ENCODE measurements at regions not wholly inside any gene's neighbourhood (a gene's known extent, or its start where the extent isn't known, plus 50 kb on each side); places are given as distances from the start of the nearest gene placed in this dataset.
"Not testable (repeated sequence)": the region's sequence is repeated elsewhere in the genome, so short reads cannot be mapped to it uniquely, and the experiment has no call there.

DNA sequence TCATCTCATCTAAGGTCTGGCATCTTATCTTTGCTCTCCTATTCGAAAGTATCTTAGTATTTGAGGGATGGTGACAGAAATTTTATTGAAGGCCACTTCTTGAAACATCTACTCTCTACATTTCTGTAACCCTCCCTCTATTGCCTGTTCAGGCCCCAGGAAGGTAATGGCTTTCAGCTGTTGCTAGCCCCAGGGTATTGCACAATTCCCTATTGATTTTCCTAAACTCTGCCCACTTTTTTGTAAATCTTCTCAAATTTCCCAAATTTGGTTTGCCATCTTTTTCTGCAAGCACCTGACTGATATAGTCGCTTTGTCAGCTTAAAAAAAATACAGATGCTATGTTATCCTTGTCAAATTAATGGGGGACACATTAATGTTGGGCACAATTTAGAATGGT lies 242.1 kb downstream of the RAP2B start:
- Histone ChIP-seq H3K27me3 (ENCODE audit: control insufficient read depth, insufficient read depth, low read length) (no peaks in the 10 kb centered on the region), H3K4me3 (ENCODE audit: low read depth, low read length) (no peak overlapping the region), H3K36me3 (ENCODE audit: control insufficient read depth, insufficient read depth, low read length) (no peaks in the 10 kb centered on the region)
- TF ChIP-seq, protein P1, sequence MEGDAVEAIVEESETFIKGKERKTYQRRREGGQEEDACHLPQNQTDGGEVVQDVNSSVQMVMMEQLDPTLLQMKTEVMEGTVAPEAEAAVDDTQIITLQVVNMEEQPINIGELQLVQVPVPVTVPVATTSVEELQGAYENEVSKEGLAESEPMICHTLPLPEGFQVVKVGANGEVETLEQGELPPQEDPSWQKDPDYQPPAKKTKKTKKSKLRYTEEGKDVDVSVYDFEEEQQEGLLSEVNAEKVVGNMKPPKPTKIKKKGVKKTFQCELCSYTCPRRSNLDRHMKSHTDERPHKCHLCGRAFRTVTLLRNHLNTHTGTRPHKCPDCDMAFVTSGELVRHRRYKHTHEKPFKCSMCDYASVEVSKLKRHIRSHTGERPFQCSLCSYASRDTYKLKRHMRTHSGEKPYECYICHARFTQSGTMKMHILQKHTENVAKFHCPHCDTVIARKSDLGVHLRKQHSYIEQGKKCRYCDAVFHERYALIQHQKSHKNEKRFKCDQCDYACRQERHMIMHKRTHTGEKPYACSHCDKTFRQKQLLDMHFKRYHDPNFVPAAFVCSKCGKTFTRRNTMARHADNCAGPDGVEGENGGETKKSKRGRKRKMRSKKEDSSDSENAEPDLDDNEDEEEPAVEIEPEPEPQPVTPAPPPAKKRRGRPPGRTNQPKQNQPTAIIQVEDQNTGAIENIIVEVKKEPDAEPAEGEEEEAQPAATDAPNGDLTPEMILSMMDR (IDR thresholded peaks at IDR 0.05; ENCODE audit: insufficient read depth, low read length, poor library complexity, severe bottlenecking): no peak
- DNase-seq (ENCODE audit: low read depth): no peak

DNA sequence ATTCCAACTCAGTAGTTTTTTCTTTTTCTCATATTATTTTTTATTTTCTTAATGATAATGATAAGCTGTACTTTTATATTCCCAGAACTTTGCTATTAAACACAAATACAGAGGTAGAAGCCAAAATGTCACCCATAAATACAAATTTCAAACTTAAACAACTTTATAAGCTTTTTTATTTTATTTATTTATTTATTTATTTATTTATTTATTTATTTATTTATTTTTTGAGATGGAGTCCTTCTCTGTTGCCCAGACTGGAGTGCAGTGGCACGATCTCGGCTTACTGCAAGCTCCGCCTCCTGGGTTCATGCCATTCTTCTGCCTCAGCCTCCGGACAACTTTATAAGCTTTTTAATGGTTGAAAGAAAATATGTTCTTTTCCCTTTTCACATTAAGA lies 243.3 kb downstream of the RAP2B start:
- DNase-seq (ENCODE audit: low read depth); H3K27me3 ChIP-seq (ENCODE audit: control insufficient read depth, insufficient read depth, low read length); H3K4me3 ChIP-seq (ENCODE audit: low read depth, low read length); H3K36me3 ChIP-seq (ENCODE audit: control insufficient read depth, insufficient read depth, low read length): not testable (repeated sequence)

DNA sequence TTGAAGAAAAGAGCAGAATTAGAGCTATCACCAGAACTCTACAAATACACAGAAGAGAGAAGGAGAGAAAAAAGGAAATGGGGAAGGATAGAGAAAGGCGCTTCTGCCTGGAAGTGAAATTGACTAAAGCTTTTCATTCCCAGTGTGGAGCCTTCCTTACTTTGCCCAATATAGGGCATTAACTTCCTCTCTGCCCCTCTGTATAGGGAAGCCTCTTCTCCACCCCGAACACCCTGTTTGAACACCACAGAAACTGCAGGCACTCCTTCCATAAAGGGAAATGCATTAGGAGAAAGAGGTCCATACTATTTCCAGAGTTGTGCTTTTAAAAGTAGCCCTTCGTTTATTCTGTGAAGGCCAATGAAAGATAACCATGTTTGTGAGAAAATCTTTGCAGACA lies 248.5 kb downstream of the RAP2B start:
- Histone ChIP-seq H3K36me3 (ENCODE audit: control insufficient read depth, insufficient read depth, low read length) (no peaks in the 10 kb centered on the region), H3K4me3 (ENCODE audit: low read depth, low read length) (no peak overlapping the region)
- TF ChIP-seq, protein P1 (IDR thresholded peaks at IDR 0.05; ENCODE audit: insufficient read depth, low read length, poor library complexity, severe bottlenecking): no peak

DNA sequence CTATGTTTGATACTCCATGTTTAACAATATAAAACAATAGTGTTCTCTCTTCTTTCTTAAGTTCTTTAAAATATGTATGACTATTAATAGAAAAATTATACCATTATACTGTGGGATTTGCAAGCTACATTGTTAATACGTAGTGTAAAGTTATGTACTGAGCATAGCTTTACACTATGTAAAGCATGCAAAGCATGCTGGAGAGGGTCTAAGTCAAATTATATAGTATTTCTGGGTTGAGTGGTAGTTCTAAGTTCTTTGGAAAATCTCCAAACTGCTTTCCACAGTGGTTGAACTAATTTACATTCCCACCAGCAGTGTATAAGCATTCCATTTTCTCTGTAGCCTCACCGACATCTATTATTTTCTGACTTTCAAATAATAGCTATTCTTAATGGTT lies 253.0 kb downstream of the RAP2B start:
- H3K4me3 ChIP-seq (ENCODE audit: low read depth, low read length): no peak overlapping the region
- no peaks in the 10 kb centered on the region for H3K27me3 ChIP-seq (ENCODE audit: control insufficient read depth, insufficient read depth, low read length)
- TF ChIP-seq, protein P1 (IDR thresholded peaks at IDR 0.05; ENCODE audit: insufficient read depth, low read length, poor library complexity, severe bottlenecking): no peak
- no peaks in the 10 kb centered on the region for H3K36me3 ChIP-seq (ENCODE audit: control insufficient read depth, insufficient read depth, low read length)
- no peak for DNase-seq (ENCODE audit: low read depth)

More for the DNA sequence above, 248.5 kb downstream of the RAP2B start:
- DNase-seq (ENCODE audit: low read depth): no peak
- H3K27me3 ChIP-seq (ENCODE audit: control insufficient read depth, insufficient read depth, low read length): no peaks in the 10 kb centered on the region

DNA sequence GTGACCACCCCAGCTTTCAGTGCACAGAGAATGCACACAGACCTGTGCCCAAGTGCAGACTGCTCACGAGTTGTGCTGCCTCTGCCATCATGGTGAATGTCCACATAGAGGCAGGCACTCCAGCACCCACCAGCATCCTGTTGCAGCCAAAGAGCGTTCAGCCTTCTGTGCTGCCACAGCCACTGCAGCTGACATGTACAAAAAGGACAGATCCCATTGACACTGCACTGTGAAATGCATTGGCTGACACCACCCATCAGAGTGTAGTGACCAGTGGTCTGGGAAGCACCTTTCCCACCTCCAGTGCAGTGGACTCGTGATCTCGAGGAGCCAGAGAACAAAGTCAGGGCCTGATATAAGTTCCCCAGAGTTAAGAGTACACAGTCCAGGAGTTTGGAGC lies 260.3 kb downstream of the RAP2B start:
- TF ChIP-seq, protein P1 (IDR thresholded peaks at IDR 0.05; ENCODE audit: insufficient read depth, low read length, poor library complexity, severe bottlenecking): no peak
- no peaks in the 10 kb centered on the region for H3K36me3 ChIP-seq (ENCODE audit: control insufficient read depth, insufficient read depth, low read length)

DNA sequence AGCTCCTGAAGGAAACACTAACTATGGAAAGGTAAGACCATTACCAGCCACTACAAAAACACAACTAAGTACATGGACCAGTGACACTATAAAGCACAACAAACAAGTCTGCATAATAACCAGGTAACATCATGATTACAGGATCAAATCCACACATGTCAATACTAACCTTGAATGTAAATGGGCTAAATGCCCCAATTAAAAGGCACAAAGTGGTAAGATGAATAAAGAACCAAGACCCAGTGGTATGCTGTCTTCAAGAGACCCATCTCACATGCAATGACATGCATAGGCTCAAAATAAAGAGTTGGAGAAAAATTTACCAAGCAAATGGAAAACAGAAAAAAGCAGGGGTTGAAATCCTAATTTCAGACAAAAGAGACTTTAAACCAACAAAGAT lies 261.8 kb downstream of the RAP2B start:
- H3K4me3 ChIP-seq (ENCODE audit: low read depth, low read length); H3K36me3 ChIP-seq (ENCODE audit: control insufficient read depth, insufficient read depth, low read length); H3K27me3 ChIP-seq (ENCODE audit: control insufficient read depth, insufficient read depth, low read length); DNase-seq (ENCODE audit: low read depth): not testable (repeated sequence)

More for the DNA sequence above, 260.3 kb downstream of the RAP2B start:
- Histone ChIP-seq H3K4me3 (ENCODE audit: low read depth, low read length) (no peak overlapping the region), H3K27me3 (ENCODE audit: control insufficient read depth, insufficient read depth, low read length) (no peaks in the 10 kb centered on the region)
- DNase-seq (ENCODE audit: low read depth): no peak

DNA sequence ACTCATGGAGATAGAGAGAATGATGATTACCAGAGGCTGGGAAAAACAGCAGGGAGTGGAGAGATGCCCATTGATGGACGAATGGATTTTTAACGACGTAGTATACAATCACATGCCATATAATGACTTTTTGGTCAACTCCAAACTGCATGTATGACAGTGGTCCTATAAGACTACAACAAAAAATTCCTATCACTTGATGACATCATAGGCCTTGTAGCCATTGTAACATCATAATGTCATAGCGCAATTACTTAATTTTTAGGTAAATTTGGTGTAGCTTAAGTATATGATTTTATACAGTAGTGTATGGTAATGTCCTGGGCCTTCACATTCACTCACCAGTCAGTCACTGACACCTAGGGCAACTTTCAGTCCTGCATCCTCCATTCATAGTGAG lies 264.3 kb downstream of the RAP2B start:
- TF ChIP-seq, protein P1 (IDR thresholded peaks at IDR 0.05; ENCODE audit: insufficient read depth, low read length, poor library complexity, severe bottlenecking): no peak
- Histone ChIP-seq H3K27me3 (ENCODE audit: control insufficient read depth, insufficient read depth, low read length) (no peaks in the 10 kb centered on the region), H3K36me3 (ENCODE audit: control insufficient read depth, insufficient read depth, low read length) (no peaks in the 10 kb centered on the region), H3K4me3 (ENCODE audit: low read depth, low read length) (no peak overlapping the region)
- DNase-seq (ENCODE audit: low read depth): no peak

Data from kidney epithelial cell (primary cell).